Uterus (tissue), 3 donors: ENCODE measurements at regions not wholly inside any gene's neighbourhood (a gene's known extent, or its start where the extent isn't known, plus 50 kb on each side); places are given as distances from the start of the nearest gene placed in this dataset.

Experiments used
- DNase-seq, 2 donors: peaks; one replicate each; pipeline ENCODE4 v3.0.0-alpha.2; 2019 to 2020
- H3K27ac ChIP-seq, 2 donors: fragments of 200-600 bp; sonication (generic); 1 replicate in 1 of 2; 2 replicates in 1 of 2; pipeline ENCODE4 v1.5.1; 2016 to 2018
- H3K27me3 ChIP-seq, 2 donors: fragments of 200-600 bp; sonication (generic); one replicate each; pipeline ENCODE4 v1.5.1; 2018 to 2019; ENCODE audit warnings: control low read depth in 1 of 2
- H3K36me3 ChIP-seq, 2 donors: fragments of 200-600 bp; sonication (generic); one replicate each; pipeline ENCODE4 v1.5.1; 2019; ENCODE audit warnings: control low read depth in 1 of 2
- H3K4me1 ChIP-seq, 2 donors: fragments of 200-600 bp; sonication (generic); one replicate each; pipeline ENCODE4 v1.5.1; 2018 to 2019; ENCODE audit warnings: control low read depth in 1 of 2
- H3K4me3 ChIP-seq, 2 donors: fragments of 200-600 bp; sonication (generic); 1 replicate in 1 of 2; 2 replicates in 1 of 2; pipeline ENCODE4 v1.5.1; 2018 to 2019; ENCODE audit warnings: mild to moderate bottlenecking in 1 of 2
- H3K9me3 ChIP-seq, 2 donors: fragments of 200-600 bp; sonication (generic); one replicate each; pipeline ENCODE4 v1.5.1; 2019; ENCODE audit warnings: control low read depth in 1 of 2
- POLR2A ChIP-seq, 2 donors: fragments of 450-650 bp; IDR thresholded peaks; one replicate each; pipeline ENCODE4 v1.6.1; 2016; ENCODE audit warnings: antibody characterized with exemption in 2 of 2, mild to moderate bottlenecking in 1 of 2, moderate library complexity in 1 of 2
- intact Hi-C: fragments of 100-400 bp; cut with DNase I; formaldehyde crosslinking; loops from one replicate; pipeline ENCODE4 v1.15.1; 2023; ENCODE audit warnings: low total_unique reads
- TF ChIP-seq, protein P1 (sequence below), 4 experiments: fragments of 200-600 bp in 2 of 4; fragments of 450-650 bp in 2 of 4; sonication (generic) in 2 of 4; IDR thresholded peaks; one replicate each; pipeline ENCODE4 v1.5.1; 2016 to 2019; ENCODE audit warnings: antibody characterized with exemption in 4 of 4, mild to moderate bottlenecking in 2 of 4, moderate library complexity in 1 of 4
- donor health status: DM: yes; HTN: yes; CAD: no.

DNA sequence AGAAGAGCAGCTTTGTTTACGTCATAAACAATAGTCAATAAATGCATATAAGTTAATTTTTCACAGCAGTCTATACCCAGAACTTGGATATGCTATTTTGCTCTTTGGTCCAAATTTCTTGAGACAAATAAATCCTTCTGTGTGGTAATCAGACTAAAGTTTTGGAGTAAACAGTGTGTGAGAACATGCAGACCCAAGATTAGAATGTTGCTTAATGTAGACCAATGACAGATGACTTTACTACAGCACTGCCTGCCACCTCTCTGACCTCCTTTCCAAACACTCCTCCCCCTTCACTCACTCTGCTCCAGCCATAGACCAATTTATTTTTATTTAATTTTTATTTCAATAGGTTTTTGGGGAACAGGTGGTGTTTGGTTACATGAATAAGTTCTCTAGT lies 115.3 kb upstream of the TANK start:
- Histone ChIP-seq H3K4me3 (no peak overlapping the region), H3K9me3 (no peaks in the 10 kb centered on the region), H3K27ac (no peak overlapping the region), H3K4me1 (no peaks in the 10 kb centered on the region), H3K36me3 (no peaks in the 10 kb centered on the region), H3K27me3 (no peaks in the 10 kb centered on the region)
- intact Hi-C loops = no loop called here
- no peak for TF ChIP-seq POLR2A (IDR thresholded peaks at IDR 0.05)
- TF ChIP-seq, protein P1, sequence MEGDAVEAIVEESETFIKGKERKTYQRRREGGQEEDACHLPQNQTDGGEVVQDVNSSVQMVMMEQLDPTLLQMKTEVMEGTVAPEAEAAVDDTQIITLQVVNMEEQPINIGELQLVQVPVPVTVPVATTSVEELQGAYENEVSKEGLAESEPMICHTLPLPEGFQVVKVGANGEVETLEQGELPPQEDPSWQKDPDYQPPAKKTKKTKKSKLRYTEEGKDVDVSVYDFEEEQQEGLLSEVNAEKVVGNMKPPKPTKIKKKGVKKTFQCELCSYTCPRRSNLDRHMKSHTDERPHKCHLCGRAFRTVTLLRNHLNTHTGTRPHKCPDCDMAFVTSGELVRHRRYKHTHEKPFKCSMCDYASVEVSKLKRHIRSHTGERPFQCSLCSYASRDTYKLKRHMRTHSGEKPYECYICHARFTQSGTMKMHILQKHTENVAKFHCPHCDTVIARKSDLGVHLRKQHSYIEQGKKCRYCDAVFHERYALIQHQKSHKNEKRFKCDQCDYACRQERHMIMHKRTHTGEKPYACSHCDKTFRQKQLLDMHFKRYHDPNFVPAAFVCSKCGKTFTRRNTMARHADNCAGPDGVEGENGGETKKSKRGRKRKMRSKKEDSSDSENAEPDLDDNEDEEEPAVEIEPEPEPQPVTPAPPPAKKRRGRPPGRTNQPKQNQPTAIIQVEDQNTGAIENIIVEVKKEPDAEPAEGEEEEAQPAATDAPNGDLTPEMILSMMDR (IDR thresholded peaks at IDR 0.05) = no peak
- DNase-seq = no peak

DNA sequence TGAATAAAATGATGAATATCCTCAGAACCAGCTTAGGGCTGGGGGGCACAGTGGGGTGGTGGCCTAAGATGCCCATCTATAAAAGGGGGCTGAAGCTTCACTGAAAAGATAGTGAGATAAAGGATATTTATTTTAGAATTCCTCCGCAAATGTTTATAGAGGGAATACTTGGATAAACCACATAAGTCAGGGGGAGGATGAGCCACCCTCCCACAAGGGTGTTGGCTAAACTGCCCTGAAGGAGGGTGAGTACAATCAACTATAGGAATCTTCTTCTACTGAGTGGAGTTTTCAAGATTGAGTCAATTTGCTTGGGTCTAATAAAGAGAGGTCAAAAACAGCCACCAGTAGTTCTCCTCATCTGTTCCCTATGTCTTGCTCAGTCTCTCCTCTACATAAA lies 114.5 kb upstream of the TANK start:
- intact Hi-C loops = no loop called here
- TF ChIP-seq, protein P1 (IDR thresholded peaks at IDR 0.05) = no peak
- no peak for TF ChIP-seq POLR2A (IDR thresholded peaks at IDR 0.05)
- no peaks in the 10 kb centered on the region for H3K4me1 ChIP-seq
- no peak overlapping the region for H3K4me3 ChIP-seq
- no peak for DNase-seq
- H3K27ac ChIP-seq = no peak overlapping the region
- H3K27me3 ChIP-seq = no peaks in the 10 kb centered on the region
- no peaks in the 10 kb centered on the region for H3K9me3 ChIP-seq
- H3K36me3 ChIP-seq = no peaks in the 10 kb centered on the region

DNA sequence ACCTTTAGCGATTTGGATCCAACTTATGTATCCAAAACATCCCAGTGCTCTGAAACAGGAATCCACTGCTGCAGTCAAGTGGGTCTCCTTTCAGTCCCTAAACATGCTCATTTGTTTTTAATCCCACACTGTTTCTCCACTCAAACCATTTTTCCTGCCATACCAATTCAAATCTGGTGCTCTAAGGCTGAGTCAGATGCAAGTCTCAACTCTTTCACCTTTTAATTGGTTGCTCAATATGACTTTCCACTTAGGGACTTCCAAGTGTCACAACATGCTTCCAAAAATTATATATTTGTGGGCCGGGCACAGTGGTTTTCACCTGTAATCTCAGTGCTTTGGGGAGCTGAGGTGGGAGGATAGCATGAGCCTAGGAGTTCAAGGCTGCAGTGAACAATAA lies 113.4 kb upstream of the TANK start:
- DNase-seq = no peak
- Histone ChIP-seq H3K9me3 (no peaks in the 10 kb centered on the region), H3K36me3 (no peaks in the 10 kb centered on the region)

DNA sequence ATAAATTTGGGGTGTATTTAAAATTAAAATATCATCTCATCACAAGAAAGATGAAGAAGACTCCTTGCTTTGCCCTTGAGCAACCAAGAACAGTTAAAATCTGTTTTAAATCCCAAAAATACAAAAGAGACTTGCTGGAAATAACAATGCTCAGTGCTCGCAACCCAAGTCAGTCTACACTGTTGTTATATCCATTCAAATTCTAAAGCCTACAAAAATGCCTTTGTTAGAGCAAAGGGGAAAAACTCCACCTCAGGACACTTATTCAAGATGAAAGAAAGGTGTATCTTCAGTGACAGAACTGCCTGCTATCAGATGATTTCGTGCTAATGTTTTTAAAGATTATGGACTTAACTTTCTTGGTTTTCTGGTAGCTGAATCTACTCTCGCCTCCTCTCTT lies 111.9 kb upstream of the TANK start:
- no peaks in the 10 kb centered on the region for H3K36me3 ChIP-seq
- DNase-seq = no peak
- TF ChIP-seq, protein P1 (IDR thresholded peaks at IDR 0.05) = no peak
- no peak for TF ChIP-seq POLR2A (IDR thresholded peaks at IDR 0.05)
- no peak overlapping the region for H3K4me3 ChIP-seq
- H3K27ac ChIP-seq = no peak overlapping the region
- no peaks in the 10 kb centered on the region for H3K27me3 ChIP-seq
- no peaks in the 10 kb centered on the region for H3K4me1 ChIP-seq
- intact Hi-C loops = no loop called here
- no peaks in the 10 kb centered on the region for H3K9me3 ChIP-seq

More for the DNA sequence above, 113.4 kb upstream of the TANK start:
- intact Hi-C loops = no loop called here
- H3K27me3 ChIP-seq = no peaks in the 10 kb centered on the region
- H3K4me1 ChIP-seq = no peaks in the 10 kb centered on the region
- H3K4me3 ChIP-seq = no peak overlapping the region
- TF ChIP-seq, protein P1 (IDR thresholded peaks at IDR 0.05) = no peak
- no peak for TF ChIP-seq POLR2A (IDR thresholded peaks at IDR 0.05)
- no peak overlapping the region for H3K27ac ChIP-seq

DNA sequence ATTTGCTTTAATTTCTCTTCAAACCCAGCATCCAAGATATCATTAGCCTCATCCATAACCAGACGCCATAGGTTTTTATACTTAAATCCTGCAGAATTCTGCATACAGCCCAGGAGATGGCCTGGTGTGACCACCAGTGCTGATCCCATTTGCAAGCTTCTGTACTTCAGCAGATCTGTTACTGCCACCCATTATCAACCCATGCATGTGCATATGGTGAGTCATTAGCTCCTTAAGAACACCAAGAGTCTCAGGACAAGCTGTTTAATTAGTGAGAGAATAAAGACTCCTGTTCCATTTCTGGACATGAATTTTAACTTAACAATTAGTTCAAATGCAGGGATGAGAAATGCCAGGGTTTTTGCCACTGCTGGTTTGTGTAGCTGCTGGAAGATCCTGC lies 110.7 kb upstream of the TANK start:
- intact Hi-C loops = no loop called here
- Histone ChIP-seq H3K36me3 (no peaks in the 10 kb centered on the region), H3K27ac (no peak overlapping the region), H3K9me3 (no peaks in the 10 kb centered on the region), H3K27me3 (no peaks in the 10 kb centered on the region), H3K4me3 (no peak overlapping the region), H3K4me1 (no peaks in the 10 kb centered on the region)
- TF ChIP-seq POLR2A (IDR thresholded peaks at IDR 0.05) = no peak
- TF ChIP-seq, protein P1 (IDR thresholded peaks at IDR 0.05) = no peak
- DNase-seq = no peak
